Lower leg skin (tissue), 4 donors: ENCODE measurements at regions not wholly inside any gene's neighbourhood (a gene's known extent, or its start where the extent isn't known, plus 50 kb on each side); places are given as distances from the start of the nearest gene placed in this dataset.

ENCODE experiments used
- DNase-seq, 2 donors: peaks; one replicate each; pipeline ENCODE4 v3.0.0-alpha.2; 2019; ENCODE audit warnings: low spot score in 2 of 2
- H3K4me3 ChIP-seq: fragments of 200-600 bp; sonication (generic); 2 replicates; pipeline ENCODE4 v1.5.1; 2017; ENCODE audit warnings: mild to moderate bottlenecking, low read depth; ENCODE audit not compliant: poor library complexity, severe bottlenecking
- CTCF ChIP-seq, 3 donors: fragments of 450-650 bp; IDR thresholded peaks; one replicate each; pipeline ENCODE4 v1.5.1; 2016; ENCODE audit warnings: antibody characterized with exemption in 3 of 3, mild to moderate bottlenecking in 3 of 3, moderate library complexity in 2 of 3
- POLR2A ChIP-seq, 2 donors: fragments of 450-650 bp; IDR thresholded peaks; one replicate each; pipeline ENCODE4 v1.6.1; 2016 to 2017; ENCODE audit warnings: antibody characterized with exemption in 2 of 2, mild to moderate bottlenecking in 1 of 2, moderate library complexity in 1 of 2
- WGBS, 2 donors: methylation state at CpG; one replicate each; pipeline ENCODE4 v1.1.5; 2018; 5-methylcytosine and 5-hydroxymethylcytosine counted together
- intact Hi-C: fragments of 100-400 bp; cut with DNase I; formaldehyde crosslinking; loops from one replicate; pipeline ENCODE4 v1.15.0; 2023; ENCODE audit warnings: low total_unique reads

GRCh38 chr11:29351301-29351873, 665.4 kb downstream of the KCNA4 start:
- intact Hi-C loops = no loop called here
- TF ChIP-seq POLR2A (IDR thresholded peaks at IDR 0.05) (no peak), CTCF (IDR thresholded peaks at IDR 0.05) (no peak)
- no peak for DNase-seq
- WGBS, 2 donors = 71 to 77% methylated on average over 1 of the region's 1 CpG
- no peak overlapping the region for H3K4me3 ChIP-seq

GRCh38 chr11:29343465-29344333, 673.1 kb downstream of the KCNA4 start:
- intact Hi-C loops = no loop called here
- 28 to 31% methylated on average over 8 of the region's 8 CpGs for WGBS, 2 donors
- no peak for TF ChIP-seq CTCF (IDR thresholded peaks at IDR 0.05)
- TF ChIP-seq POLR2A (IDR thresholded peaks at IDR 0.05) = no peak
- no peak for DNase-seq
- no peak overlapping the region for H3K4me3 ChIP-seq

GRCh38 chr11:29336727-29337575, 679.9 kb downstream of the KCNA4 start:
- no peak for DNase-seq
- no peak overlapping the region for H3K4me3 ChIP-seq
- 52 to 61% methylated on average over 8 of the region's 8 CpGs for WGBS, 2 donors
- intact Hi-C loops = no loop called here
- TF ChIP-seq CTCF (IDR thresholded peaks at IDR 0.05) (no peak), POLR2A (IDR thresholded peaks at IDR 0.05) (no peak)

- intact Hi-C loops = no loop called here
- TF ChIP-seq POLR2A (IDR thresholded peaks at IDR 0.05) (no peak), CTCF (IDR thresholded peaks at IDR 0.05) (no peak)
- WGBS, 2 donors = 46 to 63% methylated on average over 1 of the region's 1 CpG
- no peak overlapping the region for H3K4me3 ChIP-seq
- no peak for DNase-seq
These were observed 682.1 kb downstream of the KCNA4 start for GRCh38 chr11:29334776-29335130.

GRCh38 chr11:29333993-29334775, 682.6 kb downstream of the KCNA4 start:
- no peak overlapping the region for H3K4me3 ChIP-seq
- intact Hi-C loops = no loop called here
- DNase-seq = no peak
- 32 to 33% methylated on average over 5 of the region's 5 CpGs for WGBS, 2 donors
- no peak for TF ChIP-seq CTCF (IDR thresholded peaks at IDR 0.05)
